GM12878 (cell line): ENCODE measurements at regions not wholly inside any gene's neighbourhood (a gene's known extent, or its start where the extent isn't known, plus 50 kb on each side); places are given as distances from the start of the nearest gene placed in this dataset.

Experiments used
- PKNOX1 ChIP-seq: fragments of 450-650 bp; IDR thresholded peaks from 2 replicates; pipeline ENCODE4 v1.6.1; 2016; ENCODE audit warnings: mild to moderate bottlenecking
- RFX5 ChIP-seq: IDR thresholded peaks from 2 replicates; pipeline ENCODE4 v1.6.1; 2011; ENCODE audit warnings: low read depth, low read length, improper control_type of control experiment
- SP1 ChIP-seq: IDR thresholded peaks from one replicate; pipeline ENCODE4 v1.6.1; 2011; ENCODE audit warnings: low read depth, low read length

- TF ChIP-seq PKNOX1 (no peak), SP1 (no peak), RFX5 (no peak)
These were observed 211.5 kb downstream of the GALR1 start for GRCh38 chr18:77461062-77461688.
